Activated CD4-positive, CD25-positive, alpha-beta regulatory T cell treated with anti-CD3 and anti-CD28 coated beads, Interleukin-2, amount 50 U/mL, for 72 hours (primary cell): ENCODE measurements at regions not wholly inside any gene's neighbourhood (a gene's known extent, or its start where the extent isn't known, plus 50 kb on each side); places are given as distances from the start of the nearest gene placed in this dataset.
"Not testable (repeated sequence)": the region's sequence is repeated elsewhere in the genome, so short reads cannot be mapped to it uniquely, and the experiment has no call there.

ENCODE experiments used
- DNase-seq: peaks from one replicate; pipeline ENCODE4 v3.0.0; 2021

DNA sequence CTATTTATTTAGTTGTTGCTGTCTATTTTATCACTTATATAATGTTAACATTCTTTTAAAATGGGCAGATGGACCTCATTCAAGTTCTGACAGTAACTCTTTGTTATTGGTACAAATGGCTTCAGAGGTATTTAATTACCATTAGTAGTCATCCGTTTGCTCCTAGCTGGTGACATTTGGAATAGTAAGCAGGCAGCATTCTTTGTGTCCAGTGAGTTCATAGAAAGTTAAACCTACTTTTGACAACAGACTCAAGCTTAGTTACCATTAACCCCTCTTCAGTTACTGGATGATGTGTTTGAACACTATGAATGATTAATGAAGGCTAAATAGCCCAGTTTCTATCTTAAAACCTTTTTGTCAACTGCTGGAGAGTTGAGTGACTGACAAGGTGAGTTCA is 500.7 kb upstream of the ATP11B start:
- DNase-seq: no peak

- no peak for DNase-seq
Observed at GRCh38 chr3:182294256-182294655, 499.0 kb upstream of the ATP11B start.

DNA sequence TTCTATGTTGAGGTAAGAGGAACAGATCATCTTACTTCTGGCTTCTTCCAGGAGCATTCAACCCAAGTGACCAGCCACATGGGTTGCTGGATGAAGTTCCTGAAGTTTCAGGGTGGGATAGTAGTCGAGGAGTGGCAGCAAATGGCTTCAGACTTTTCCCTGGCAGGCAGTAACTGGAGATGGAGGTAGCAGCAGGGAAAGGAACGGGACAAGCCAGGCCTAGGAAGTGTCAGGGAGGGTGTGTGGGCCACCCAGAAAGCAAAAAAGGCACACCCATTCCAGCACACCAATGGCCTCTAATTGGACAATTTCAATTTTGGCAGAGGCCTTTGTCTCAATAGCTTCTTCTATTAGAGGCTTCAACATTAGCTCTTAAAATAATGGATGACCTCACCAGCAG is 498.6 kb upstream of the ATP11B start:
- DNase-seq: no peak

DNA sequence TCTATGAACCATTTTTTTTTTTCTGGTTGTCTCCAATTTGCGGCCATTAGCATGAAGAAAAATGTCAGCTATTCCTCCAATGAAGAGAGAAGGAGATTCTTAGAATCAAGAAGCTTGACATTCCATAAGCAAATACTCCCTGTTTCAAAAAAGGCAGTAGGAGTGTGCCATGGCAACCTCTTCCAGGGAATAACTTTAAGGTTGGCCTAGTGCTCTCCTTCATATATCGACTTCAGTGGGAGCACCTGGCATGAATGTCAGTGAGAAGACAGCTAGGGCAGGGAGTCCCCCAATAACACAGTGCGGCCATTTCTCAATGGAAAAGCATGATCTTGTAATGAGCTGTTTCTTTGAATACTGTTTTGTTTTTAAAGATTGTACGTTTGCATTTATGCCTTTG is 493.0 kb upstream of the ATP11B start:
- no peak for DNase-seq

- DNase-seq: no peak
Observed at GRCh38 chr3:182303169-182303568, 490.1 kb upstream of the ATP11B start.

- DNase-seq: no peak
Observed at GRCh38 chr3:182305881-182306665, 487.2 kb upstream of the ATP11B start.

DNA sequence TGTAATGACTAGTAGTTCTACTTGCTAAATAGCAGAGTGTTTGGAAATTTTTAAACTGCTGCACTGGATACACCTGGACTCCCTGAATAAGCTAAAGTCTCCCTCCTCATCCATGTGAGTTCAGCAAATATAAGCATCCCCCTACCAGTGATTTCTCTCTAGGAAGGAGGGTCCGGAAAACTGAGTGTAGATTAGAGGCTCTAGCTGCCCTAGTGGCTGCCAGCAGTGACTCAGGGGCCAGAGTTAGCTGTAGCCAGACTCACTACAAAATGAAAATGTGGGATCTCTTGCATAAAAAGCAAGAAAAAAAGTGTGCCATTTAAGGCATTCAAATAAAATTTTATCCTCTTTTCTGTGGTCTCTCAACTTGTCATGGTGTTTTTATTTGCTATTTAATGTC is 485.0 kb upstream of the ATP11B start:
- DNase-seq: no peak

GRCh38 chr3:182309120-182309519 is 484.2 kb upstream of the ATP11B start:
- no peak for DNase-seq

DNA sequence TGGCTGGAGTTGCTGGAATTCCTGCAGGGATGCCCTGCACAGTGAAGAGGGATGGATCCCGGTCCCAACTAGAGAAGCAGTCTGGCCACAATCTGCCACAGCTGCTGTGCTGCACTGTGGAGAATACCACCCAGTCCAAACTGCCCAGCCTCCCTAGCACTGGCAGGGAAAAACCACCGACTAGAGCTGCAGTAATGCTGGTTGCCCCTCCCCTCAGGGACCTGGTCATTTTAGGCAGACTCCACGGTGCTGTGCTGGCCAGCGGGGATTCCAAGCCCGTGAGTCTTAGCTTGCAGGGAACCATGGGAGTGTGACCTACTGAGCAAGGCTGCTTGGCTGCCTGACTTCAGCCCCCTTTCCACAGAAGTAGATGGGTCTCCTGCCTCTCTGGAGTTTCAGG is 478.0 kb upstream of the ATP11B start:
- DNase-seq: no peak

GRCh38 chr3:182323126-182323700 is 470.1 kb upstream of the ATP11B start:
- DNase-seq: no peak

GRCh38 chr3:182323898-182324297 is 469.4 kb upstream of the ATP11B start:
- no peak for DNase-seq

DNA sequence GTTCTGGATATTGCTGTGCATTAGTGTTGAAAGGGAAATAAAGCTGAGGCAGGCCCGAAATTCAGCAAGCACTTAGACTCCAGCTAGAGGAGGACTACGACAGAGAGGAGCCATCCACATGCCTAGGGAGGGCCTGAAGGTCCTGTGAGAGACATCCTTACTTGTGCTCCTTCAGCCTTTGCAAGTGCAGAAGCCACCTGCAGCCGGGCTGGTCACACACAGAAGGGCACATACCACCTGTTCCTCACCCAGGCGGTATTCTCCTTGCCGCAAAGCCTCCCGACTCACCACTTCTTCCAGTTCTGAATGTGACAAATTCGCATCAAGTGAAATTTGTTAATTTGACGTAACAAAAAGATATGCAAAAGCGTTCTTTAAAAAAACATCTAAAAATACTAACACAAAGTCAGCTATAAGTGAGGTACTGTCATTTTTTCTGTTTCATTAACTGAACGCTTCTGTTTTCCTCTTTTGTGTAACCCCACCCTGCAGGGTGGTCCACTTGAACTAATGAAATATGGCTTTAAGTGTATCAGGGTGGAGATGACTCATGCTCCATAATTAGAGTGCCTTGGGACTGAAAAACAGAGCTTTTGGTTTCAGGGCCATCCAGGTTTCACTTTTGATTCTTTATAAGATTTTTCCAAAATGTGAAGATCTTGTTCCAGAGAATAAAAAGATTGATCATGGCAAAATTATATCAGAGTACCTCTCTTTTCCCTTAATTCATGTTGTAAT is 467.9 kb upstream of the ATP11B start:
- DNase-seq: no peak

- DNase-seq: no peak
Observed at GRCh38 chr3:182327196-182327681, 466.1 kb upstream of the ATP11B start.

DNA sequence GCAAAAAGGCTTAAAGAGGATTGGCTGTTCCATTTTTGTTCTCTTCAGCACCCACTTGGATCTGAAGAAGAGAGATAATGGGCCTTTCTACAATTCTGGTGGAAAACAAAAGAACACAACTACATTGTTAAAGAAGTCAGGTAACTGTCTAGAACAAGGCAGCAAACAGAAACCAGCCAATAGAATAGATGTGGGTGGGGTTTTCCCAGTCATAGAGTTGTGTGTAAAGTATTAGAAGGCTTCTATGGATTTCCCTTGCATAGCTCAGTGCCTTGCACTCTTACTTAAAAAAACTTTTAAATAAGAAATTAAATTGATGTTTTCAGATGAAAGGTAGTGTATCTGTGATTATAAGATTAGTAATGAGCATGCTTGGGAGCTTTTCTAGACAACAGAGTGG is 462.7 kb upstream of the ATP11B start:
- no peak for DNase-seq

GRCh38 chr3:182331341-182331740 is 462.0 kb upstream of the ATP11B start:
- DNase-seq: no peak

DNA sequence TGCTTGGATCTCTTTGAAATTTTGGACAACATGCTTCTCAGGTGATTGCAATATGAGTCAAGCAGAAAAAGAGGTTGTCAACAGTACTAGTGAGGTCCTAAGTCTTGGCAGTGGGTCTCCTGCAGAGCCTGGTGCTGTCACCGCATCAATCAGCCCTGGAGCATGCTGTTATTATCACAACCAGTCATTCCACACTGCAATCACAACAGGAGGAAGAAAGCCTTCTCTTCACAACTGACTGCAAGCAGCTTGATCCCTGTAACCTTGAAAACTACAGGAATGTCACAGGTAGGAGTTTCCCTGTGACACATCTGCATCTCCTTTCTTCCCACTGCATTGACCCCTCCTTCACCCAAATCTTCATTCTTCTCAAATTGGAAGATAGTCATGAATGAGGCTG is 451.1 kb upstream of the ATP11B start:
- DNase-seq: no peak

DNA sequence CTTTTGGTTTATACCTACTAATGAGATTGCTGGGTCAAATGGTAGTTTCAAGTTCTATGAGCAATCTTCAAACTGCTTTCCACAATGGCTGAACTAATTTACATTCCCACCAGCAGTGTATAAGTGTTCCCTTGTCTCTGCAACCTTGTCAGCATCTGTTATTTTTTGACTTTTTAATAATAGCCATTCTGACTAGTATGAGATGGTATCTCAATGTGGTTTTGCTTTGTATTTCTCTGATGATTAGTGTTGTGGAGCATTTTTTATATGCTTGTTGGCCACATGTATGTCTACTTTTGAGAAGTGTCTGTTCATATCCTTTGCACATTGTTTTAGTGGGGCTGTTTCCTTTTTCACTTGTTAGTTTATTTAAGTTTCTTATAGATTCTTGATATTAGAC is 449.3 kb upstream of the ATP11B start:
- not testable (repeated sequence) for DNase-seq

- no peak for DNase-seq
Observed at GRCh38 chr3:182349051-182349450, 444.3 kb upstream of the ATP11B start.

- DNase-seq: no peak
Observed at GRCh38 chr3:182349951-182350517, 443.3 kb upstream of the ATP11B start.

GRCh38 chr3:182357928-182358327 is 435.4 kb upstream of the ATP11B start:
- no peak for DNase-seq

- DNase-seq: no peak
Observed at GRCh38 chr3:182364323-182364722, 429.0 kb upstream of the ATP11B start.

DNA sequence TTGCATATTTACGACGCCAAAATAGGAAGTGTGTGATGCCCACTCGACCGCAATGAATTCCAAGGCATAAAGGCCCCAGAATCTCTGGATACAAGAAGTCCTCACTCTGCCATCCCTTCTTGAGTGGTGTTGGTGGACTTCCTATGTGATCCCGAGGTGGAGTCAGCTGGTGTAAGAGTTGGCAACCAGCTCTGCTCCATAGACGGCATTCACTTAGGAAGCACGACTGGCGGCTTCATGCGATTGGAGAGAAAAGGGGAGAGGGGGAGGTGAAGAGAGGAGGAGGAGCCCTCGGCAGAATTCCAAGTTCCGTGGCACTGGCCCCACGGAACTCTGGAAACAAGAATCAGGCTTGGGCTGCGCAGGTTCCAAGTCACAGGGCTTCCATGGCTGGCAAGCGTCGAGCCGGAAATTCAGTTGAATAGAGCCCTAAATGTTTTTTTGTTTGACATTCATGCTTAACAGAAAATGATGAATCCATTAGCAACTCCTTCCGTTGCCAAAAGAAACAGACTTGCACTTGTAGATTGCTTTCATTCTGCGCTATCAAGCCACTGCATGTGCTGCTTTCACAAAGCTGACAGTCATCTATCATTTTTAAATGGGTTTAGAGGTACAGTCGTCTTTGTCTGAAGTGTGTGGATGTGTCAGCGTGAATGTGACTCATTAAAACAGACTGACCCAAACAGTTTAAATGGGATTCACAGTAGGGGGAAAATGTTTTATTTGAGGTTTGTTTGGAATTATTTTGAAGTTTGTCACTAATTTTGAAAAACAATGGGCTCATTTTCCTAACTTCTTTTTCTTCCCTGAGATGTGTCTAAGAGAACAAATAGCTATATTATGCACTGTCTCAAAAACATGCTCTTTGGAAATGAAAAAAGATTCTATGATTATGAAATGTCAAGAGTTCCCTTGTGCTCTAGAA is 428.3 kb upstream of the ATP11B start:
- DNase-seq: no peak

DNA sequence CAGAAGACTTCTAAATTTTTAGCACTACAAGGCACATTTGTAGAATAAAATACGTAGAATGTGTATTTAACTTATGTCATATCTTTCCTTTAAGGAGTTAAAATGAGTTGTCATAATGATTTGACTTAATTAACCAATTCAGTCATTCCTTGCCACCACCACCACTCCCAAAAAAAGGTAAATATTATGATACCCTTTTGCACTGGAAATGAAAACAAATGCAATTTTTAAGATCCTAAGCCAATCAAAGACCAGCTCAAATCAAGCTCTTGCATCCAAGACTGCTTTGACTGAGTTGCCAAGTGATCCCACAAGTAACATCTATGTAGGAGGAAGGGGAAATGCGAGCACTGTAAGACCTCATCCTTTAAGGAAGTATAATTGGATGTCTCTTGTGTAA is 426.6 kb upstream of the ATP11B start:
- DNase-seq: no peak
